ENCODE measurements at regions not wholly inside any gene's neighbourhood (a gene's known extent, or its start where the extent isn't known, plus 50 kb on each side); places are given as distances from the start of the nearest gene placed in this dataset.
A peak's percentile ranks its signal among the peaks of the same experiment; 100 is the strongest.

- Mint-ChIP-seq H3K4me3 (no peak overlapping the region), H3K27ac (no peak overlapping the region), H3K9me3 (no peaks in the 10 kb centered on the region), H3K27me3 (no peaks in the 10 kb centered on the region), H3K4me1 (no peaks in the 10 kb centered on the region), H3K36me3 (ENCODE audit: low read depth) (no peaks in the 10 kb centered on the region)
- DNase-seq = no peak
- POLR2A ChIA-PET = no interaction called here
- CTCF ChIA-PET = no interaction called here
These were observed 460.6 kb downstream of the KCNJ2 start for GRCh38 chr17:70629902-70630301.

DNA sequence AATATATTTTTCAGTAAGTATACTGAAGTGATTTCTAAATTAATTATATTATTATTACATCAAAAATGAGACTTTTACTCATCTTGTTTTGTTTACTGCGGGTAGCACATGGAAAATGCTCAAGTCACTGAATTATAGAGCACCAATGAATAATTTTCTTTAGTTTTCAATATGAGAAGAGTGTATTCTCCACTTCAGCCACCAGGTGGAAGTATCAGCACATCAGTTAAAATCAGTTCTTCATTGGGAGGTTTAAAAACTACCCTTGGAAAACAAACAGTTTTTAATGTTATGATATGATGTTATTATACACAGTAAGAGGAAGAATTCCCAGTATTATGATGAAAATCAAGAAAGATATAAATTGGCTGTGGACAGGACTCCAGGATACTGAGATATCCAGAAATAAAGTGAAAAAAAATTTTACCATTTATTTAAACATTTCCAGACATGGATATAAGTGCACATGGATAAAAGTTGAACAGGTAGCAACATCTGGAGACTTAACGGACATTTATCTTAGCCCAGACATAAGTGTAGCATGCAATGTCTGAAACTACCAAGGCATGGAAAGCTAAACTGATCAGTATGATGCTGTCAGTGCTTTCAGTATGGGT is 467.3 kb downstream of the KCNJ2 start:
- Mint-ChIP-seq H3K4me3 (no peak overlapping the region), H3K9me3 (no peaks in the 10 kb centered on the region), H3K27me3 (peaks cover 6% of the 10 kb centered on the region), H3K4me1 (no peaks in the 10 kb centered on the region), H3K27ac (no peak overlapping the region), H3K36me3 (ENCODE audit: low read depth) (no peaks in the 10 kb centered on the region)
- ChIA-PET POLR2A (no interaction called here), CTCF (no interaction called here)
- DNase-seq = peak; percentile 22

DNA sequence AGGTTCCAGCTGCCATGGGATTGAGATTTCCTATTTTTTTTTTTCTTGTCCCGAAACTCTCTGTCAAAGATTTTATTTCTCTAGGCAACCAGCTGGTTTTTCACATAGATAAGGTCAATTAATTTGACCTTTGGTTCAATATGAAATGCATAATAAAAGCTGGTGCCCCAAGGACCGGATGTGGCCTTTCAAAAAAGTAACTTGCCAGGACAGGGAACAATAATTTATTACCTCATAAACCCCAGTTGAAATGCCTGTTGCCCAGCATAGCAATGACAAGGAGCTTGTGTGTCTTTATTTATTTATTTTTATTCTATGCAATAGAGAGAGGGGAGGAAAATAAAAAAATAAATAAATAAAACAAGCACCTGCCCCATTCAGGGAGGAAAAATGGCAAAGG is 472.7 kb downstream of the KCNJ2 start:
- ChIA-PET CTCF (no interaction called here), POLR2A (no interaction called here)
- no peak overlapping the region for H3K4me3 Mint-ChIP-seq
- H3K27me3 Mint-ChIP-seq = peaks cover 8% of the 10 kb centered on the region
- H3K4me1 Mint-ChIP-seq = no peaks in the 10 kb centered on the region
- H3K27ac Mint-ChIP-seq = no peak overlapping the region
- H3K9me3 Mint-ChIP-seq = no peaks in the 10 kb centered on the region
- DNase-seq = no peak
- no peaks in the 10 kb centered on the region for H3K36me3 Mint-ChIP-seq (ENCODE audit: low read depth)

- no peak overlapping the region for H3K4me3 Mint-ChIP-seq
- no peak overlapping the region for H3K27ac Mint-ChIP-seq
- CTCF ChIA-PET = no interaction called here
- POLR2A ChIA-PET = no interaction called here
- no peaks in the 10 kb centered on the region for H3K4me1 Mint-ChIP-seq
- H3K9me3 Mint-ChIP-seq = no peaks in the 10 kb centered on the region
- DNase-seq = no peak
- H3K27me3 Mint-ChIP-seq = peaks cover 4% of the 10 kb centered on the region
- H3K36me3 Mint-ChIP-seq (ENCODE audit: low read depth) = no peaks in the 10 kb centered on the region
These were observed 474.8 kb downstream of the KCNJ2 start for GRCh38 chr17:70644096-70644495.

- H3K9me3 Mint-ChIP-seq = no peaks in the 10 kb centered on the region
- ChIA-PET CTCF (no interaction called here), POLR2A (no interaction called here)
- no peak overlapping the region for H3K27ac Mint-ChIP-seq
- no peaks in the 10 kb centered on the region for H3K36me3 Mint-ChIP-seq (ENCODE audit: low read depth)
- peaks cover 2% of the 10 kb centered on the region for H3K27me3 Mint-ChIP-seq
- no peak overlapping the region for H3K4me3 Mint-ChIP-seq
- DNase-seq = no peak
- no peaks in the 10 kb centered on the region for H3K4me1 Mint-ChIP-seq
These were observed 477.3 kb downstream of the KCNJ2 start for GRCh38 chr17:70646673-70647072.

DNA sequence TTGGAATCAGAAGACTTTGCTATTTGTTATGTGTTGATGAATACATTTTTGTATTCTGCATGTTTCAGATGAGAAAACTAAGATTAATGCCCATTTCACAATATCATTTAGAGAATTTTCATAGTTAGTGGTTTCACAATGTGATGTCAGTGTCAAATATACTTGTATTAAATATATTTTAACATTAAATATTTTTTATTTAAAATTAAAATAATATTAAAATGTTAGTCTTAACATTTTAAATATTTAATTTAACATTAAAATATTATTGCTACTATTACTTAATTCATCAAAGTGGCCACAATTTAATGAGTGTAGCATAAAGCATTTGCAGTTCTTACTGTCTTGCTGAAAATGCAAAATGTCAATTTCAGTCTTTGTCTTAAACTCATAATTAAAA is 478.8 kb downstream of the KCNJ2 start:
- H3K4me1 Mint-ChIP-seq = no peaks in the 10 kb centered on the region
- H3K9me3 Mint-ChIP-seq = no peaks in the 10 kb centered on the region
- peaks cover 2% of the 10 kb centered on the region for H3K27me3 Mint-ChIP-seq
- no peak overlapping the region for H3K4me3 Mint-ChIP-seq
- ChIA-PET CTCF (no interaction called here), POLR2A (no interaction called here)
- H3K36me3 Mint-ChIP-seq (ENCODE audit: low read depth) = no peaks in the 10 kb centered on the region
- DNase-seq = no peak
- no peak overlapping the region for H3K27ac Mint-ChIP-seq

- Mint-ChIP-seq H3K27ac (no peak overlapping the region), H3K4me1 (no peaks in the 10 kb centered on the region), H3K36me3 (ENCODE audit: low read depth) (no peaks in the 10 kb centered on the region), H3K4me3 (no peak overlapping the region), H3K27me3 (no peaks in the 10 kb centered on the region), H3K9me3 (no peaks in the 10 kb centered on the region)
- POLR2A ChIA-PET = no interaction called here
- CTCF ChIA-PET = interaction anchor here (0.9 kb wide), 1 partner anchor 23 kb away, joined by 5 read pairs; no protein-coding TSS in a partner anchor
- no peak for DNase-seq
These were observed 484.5 kb downstream of the KCNJ2 start for GRCh38 chr17:70653850-70654249.

- no peaks in the 10 kb centered on the region for H3K36me3 Mint-ChIP-seq (ENCODE audit: low read depth)
- CTCF ChIA-PET = no interaction called here
These were observed 485.4 kb downstream of the KCNJ2 start for GRCh38 chr17:70654706-70655105.

GRCh38 chr17:70655176-70655958 is 486.0 kb downstream of the KCNJ2 start:
- no peak for DNase-seq
- CTCF ChIA-PET = no interaction called here
- no peaks in the 10 kb centered on the region for H3K27me3 Mint-ChIP-seq
- H3K9me3 Mint-ChIP-seq = no peaks in the 10 kb centered on the region
- H3K27ac Mint-ChIP-seq = no peak overlapping the region
- no peaks in the 10 kb centered on the region for H3K36me3 Mint-ChIP-seq (ENCODE audit: low read depth)
- H3K4me3 Mint-ChIP-seq = no peak overlapping the region
- no peaks in the 10 kb centered on the region for H3K4me1 Mint-ChIP-seq
- POLR2A ChIA-PET = no interaction called here

More at GRCh38 chr17:70654706-70655105, 485.4 kb downstream of the KCNJ2 start:
- POLR2A ChIA-PET = no interaction called here
- Mint-ChIP-seq H3K4me3 (no peak overlapping the region), H3K4me1 (no peaks in the 10 kb centered on the region), H3K27me3 (no peaks in the 10 kb centered on the region), H3K27ac (no peak overlapping the region), H3K9me3 (no peaks in the 10 kb centered on the region)
- no peak for DNase-seq

GRCh38 chr17:70658317-70658716 is 489.0 kb downstream of the KCNJ2 start:
- POLR2A ChIA-PET = no interaction called here
- H3K36me3 Mint-ChIP-seq (ENCODE audit: low read depth) = no peaks in the 10 kb centered on the region
- no peaks in the 10 kb centered on the region for H3K4me1 Mint-ChIP-seq
- H3K9me3 Mint-ChIP-seq = no peaks in the 10 kb centered on the region
- no peaks in the 10 kb centered on the region for H3K27me3 Mint-ChIP-seq
- H3K27ac Mint-ChIP-seq = no peak overlapping the region
- CTCF ChIA-PET = no interaction called here
- DNase-seq = no peak
- no peak overlapping the region for H3K4me3 Mint-ChIP-seq

DNA sequence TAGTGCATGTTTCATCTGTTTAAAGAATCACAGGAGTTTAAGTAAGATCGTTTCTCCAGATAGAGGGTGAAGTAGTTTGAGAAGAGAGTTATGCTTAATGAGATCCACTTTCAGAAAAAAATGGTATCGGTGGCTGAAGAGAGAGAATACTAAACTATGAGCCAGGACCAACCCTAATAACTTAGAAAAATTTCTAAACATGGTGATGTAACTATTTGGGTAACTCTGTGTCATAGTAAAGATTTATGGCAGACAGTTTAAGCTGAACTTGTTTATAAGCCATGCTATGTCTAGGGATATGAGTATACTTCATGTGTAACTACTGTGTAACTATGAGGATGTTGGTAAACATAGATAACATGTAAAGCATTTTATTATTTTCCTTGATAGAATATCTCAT is 489.5 kb downstream of the KCNJ2 start:
- Mint-ChIP-seq H3K27me3 (no peaks in the 10 kb centered on the region), H3K27ac (no peak overlapping the region), H3K4me1 (no peaks in the 10 kb centered on the region), H3K36me3 (ENCODE audit: low read depth) (no peaks in the 10 kb centered on the region), H3K4me3 (no peak overlapping the region), H3K9me3 (no peaks in the 10 kb centered on the region)
- DNase-seq = no peak
- POLR2A ChIA-PET = no interaction called here
- CTCF ChIA-PET = no interaction called here

GRCh38 chr17:70661342-70662222 is 492.2 kb downstream of the KCNJ2 start:
- ChIA-PET CTCF (interaction anchor here (0.6 kb wide), 1 partner anchor 300 kb away, joined by 3 read pairs; no protein-coding TSS in a partner anchor), POLR2A (no interaction called here)
- no peak overlapping the region for H3K27ac Mint-ChIP-seq
- no peak for DNase-seq
- no peak overlapping the region for H3K4me3 Mint-ChIP-seq
- no peaks in the 10 kb centered on the region for H3K27me3 Mint-ChIP-seq
- H3K36me3 Mint-ChIP-seq (ENCODE audit: low read depth) = no peaks in the 10 kb centered on the region
- no peaks in the 10 kb centered on the region for H3K9me3 Mint-ChIP-seq
- H3K4me1 Mint-ChIP-seq = no peaks in the 10 kb centered on the region

- CTCF ChIA-PET = no interaction called here
- no peak for DNase-seq
- H3K4me1 Mint-ChIP-seq = no peaks in the 10 kb centered on the region
- H3K4me3 Mint-ChIP-seq = no peak overlapping the region
- no peak overlapping the region for H3K27ac Mint-ChIP-seq
- H3K36me3 Mint-ChIP-seq (ENCODE audit: low read depth) = no peaks in the 10 kb centered on the region
- no peaks in the 10 kb centered on the region for H3K9me3 Mint-ChIP-seq
- no peaks in the 10 kb centered on the region for H3K27me3 Mint-ChIP-seq
- POLR2A ChIA-PET = no interaction called here
These were observed 499.1 kb downstream of the KCNJ2 start for GRCh38 chr17:70668276-70668937.
